GM13977 (cell line): ENCODE measurements at regions not wholly inside any gene's neighbourhood (a gene's known extent, or its start where the extent isn't known, plus 50 kb on each side); places are given as distances from the start of the nearest gene placed in this dataset.

Experiments used
- DNase-seq: peaks from one replicate; pipeline ENCODE4 v3.0.0; 2012; ENCODE audit warnings: low spot score
- in situ Hi-C: fragments of 300-500 bp; cut with MboI; formaldehyde crosslinking; loops from one replicate; pipeline ENCODE4 v1.12.0; 2022; ENCODE audit warnings: low sequenced_read_pairs, low pct_unique_long_range_greater_than_20kb, mixed read lengths, inconsistent platforms; ENCODE audit not compliant: unreplicated experiment
- TF ChIP-seq, protein P1 (sequence below): IDR thresholded peaks from 2 replicates; pipeline ENCODE4 v1.5.1; 2012; ENCODE audit warnings: mild to moderate bottlenecking, control low read depth; ENCODE audit not compliant: insufficient read depth; ENCODE audit errors: extremely low read depth, missing control alignments

DNA sequence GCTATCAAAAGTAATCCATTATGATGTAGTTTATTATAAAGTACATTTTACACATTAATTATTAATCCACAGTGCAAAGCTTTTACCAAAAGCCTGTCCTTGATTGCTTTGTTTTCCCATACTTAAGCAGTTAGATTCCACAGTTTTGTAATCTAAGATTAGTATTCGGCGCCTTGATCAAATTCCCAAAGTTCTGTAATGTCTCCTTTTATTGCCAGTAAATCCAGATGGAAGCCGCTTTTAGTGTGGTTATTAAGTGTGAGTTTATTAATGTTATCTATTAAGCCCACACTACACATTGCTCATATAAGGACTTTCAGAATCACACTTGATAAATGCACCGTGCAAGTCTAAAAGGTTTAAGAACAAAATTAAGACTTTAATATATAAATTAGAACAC is 199.2 kb upstream of the PKN2 start:
- in situ Hi-C loops: no loop called here
- TF ChIP-seq, protein P1, sequence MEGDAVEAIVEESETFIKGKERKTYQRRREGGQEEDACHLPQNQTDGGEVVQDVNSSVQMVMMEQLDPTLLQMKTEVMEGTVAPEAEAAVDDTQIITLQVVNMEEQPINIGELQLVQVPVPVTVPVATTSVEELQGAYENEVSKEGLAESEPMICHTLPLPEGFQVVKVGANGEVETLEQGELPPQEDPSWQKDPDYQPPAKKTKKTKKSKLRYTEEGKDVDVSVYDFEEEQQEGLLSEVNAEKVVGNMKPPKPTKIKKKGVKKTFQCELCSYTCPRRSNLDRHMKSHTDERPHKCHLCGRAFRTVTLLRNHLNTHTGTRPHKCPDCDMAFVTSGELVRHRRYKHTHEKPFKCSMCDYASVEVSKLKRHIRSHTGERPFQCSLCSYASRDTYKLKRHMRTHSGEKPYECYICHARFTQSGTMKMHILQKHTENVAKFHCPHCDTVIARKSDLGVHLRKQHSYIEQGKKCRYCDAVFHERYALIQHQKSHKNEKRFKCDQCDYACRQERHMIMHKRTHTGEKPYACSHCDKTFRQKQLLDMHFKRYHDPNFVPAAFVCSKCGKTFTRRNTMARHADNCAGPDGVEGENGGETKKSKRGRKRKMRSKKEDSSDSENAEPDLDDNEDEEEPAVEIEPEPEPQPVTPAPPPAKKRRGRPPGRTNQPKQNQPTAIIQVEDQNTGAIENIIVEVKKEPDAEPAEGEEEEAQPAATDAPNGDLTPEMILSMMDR: no peak
- DNase-seq: no peak

- in situ Hi-C loops: no loop called here
- DNase-seq: no peak
- TF ChIP-seq, protein P1: no peak
Observed at GRCh38 chr1:88488237-88488636, 195.8 kb upstream of the PKN2 start.

DNA sequence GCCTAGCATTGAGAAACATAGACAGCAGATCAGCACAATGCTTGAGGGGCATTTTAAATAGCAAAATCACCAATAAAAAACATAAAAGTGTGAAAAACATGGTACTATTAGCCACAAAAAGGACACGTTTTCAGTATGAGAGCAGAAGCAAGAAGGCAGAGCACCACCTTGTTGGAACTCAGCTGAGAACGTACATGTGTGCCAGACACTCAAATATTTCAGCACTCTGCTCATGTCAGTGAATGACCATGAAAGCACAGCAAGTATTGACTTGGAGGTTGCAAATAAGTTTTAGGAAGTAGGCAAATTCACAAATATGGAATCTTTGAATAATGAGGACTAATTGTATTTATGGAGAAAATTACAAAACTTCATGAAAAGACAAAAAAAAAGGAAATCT is 193.4 kb upstream of the PKN2 start:
- TF ChIP-seq, protein P1: no peak
- in situ Hi-C loops: no loop called here
- DNase-seq: no peak

DNA sequence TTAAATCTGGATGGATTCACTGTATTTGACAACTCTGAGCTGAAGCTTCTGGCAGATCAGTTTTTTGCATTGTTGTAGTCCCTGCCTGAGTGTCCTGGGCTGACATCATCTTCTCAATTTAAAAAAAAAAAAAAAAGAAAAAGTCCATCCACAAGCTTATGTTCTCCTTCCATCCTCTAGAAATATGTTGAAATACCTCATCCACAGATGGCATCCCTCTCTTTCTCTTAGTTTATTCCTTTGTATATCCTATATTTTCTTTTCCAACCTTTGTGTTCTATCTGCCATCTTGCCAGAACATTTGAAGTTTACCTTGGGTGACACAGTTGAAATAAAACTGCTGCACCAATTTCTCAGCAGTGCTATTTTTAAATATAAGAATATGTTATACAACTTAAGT is 184.4 kb upstream of the PKN2 start:
- in situ Hi-C loops: no loop called here
- TF ChIP-seq, protein P1: no peak
- no peak for DNase-seq

DNA sequence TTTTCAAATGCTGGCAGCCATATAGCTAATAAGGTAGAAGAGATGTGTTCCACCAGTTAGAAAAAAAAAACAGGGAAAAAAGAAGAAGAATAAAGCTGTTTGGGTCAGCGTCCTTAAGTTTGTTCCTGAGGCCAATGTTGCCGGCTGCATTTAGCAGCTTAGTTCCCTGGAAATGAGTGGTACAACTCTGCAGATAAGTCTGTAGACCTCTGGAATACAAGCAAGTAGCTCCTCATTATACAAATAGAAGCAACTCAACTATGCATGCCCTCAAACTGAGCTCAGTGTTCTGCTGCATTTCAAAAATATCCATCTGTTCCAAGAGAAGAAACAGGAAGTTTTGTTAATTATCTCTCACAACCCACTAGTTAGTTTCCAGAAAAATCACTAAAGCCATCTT is 181.2 kb upstream of the PKN2 start:
- in situ Hi-C loops: no loop called here
- TF ChIP-seq, protein P1: no peak
- no peak for DNase-seq

- TF ChIP-seq, protein P1: no peak
- in situ Hi-C loops: no loop called here
- DNase-seq: no peak
Observed at GRCh38 chr1:88503646-88504045, 180.4 kb upstream of the PKN2 start.

DNA sequence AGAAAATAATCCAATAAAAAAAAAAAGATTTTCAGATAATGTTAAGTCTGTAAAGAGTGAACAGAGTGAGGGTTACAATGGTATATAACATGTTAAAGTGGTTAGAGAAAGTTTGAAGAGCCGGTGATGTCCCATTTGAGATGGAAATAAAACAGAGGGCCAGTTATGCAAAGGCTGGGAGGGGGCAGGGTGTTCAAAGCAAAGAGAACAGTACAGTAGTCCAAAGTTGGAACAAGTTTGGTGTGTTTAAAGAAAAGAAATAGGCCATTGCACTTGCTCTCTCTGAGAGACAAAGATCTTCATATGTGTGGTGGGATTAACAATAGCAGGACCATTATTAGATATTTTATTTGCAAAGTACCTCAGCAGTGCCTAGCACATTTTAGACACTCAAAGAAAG is 179.5 kb upstream of the PKN2 start:
- TF ChIP-seq, protein P1: no peak
- no peak for DNase-seq
- in situ Hi-C loops: no loop called here
